ENCODE measurements at regions not wholly inside any gene's neighbourhood (a gene's known extent, or its start where the extent isn't known, plus 50 kb on each side); places are given as distances from the start of the nearest gene placed in this dataset.

DNA sequence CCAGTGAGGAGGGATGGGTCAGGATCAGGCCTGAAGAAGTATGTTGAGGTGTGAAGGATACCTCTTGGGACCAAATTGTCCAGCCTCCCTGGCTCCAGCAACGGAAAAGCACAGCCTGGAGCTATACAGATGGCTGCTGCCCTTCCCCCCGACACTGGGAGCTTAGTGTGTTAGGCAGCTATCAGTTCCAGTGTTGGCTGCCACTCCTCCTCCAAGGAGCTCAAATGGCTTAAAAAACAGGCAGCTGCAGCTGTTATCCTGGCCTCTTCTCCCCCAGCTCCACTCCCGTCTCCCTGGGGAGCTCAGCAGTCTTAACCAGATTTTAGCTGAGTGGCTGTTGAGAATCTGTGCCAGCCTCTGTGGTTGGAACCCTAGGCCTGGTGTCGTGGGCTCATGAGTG lies 225.0 kb downstream of the JRKL start:
- TF ChIP-seq EZH2 (IDR thresholded peaks at IDR 0.05; ENCODE audit: borderline replicate concordance, insufficient read depth, low read depth, low read length, poor library complexity, severe bottlenecking): no peak
- TF ChIP-seq, protein P1, sequence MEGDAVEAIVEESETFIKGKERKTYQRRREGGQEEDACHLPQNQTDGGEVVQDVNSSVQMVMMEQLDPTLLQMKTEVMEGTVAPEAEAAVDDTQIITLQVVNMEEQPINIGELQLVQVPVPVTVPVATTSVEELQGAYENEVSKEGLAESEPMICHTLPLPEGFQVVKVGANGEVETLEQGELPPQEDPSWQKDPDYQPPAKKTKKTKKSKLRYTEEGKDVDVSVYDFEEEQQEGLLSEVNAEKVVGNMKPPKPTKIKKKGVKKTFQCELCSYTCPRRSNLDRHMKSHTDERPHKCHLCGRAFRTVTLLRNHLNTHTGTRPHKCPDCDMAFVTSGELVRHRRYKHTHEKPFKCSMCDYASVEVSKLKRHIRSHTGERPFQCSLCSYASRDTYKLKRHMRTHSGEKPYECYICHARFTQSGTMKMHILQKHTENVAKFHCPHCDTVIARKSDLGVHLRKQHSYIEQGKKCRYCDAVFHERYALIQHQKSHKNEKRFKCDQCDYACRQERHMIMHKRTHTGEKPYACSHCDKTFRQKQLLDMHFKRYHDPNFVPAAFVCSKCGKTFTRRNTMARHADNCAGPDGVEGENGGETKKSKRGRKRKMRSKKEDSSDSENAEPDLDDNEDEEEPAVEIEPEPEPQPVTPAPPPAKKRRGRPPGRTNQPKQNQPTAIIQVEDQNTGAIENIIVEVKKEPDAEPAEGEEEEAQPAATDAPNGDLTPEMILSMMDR (IDR thresholded peaks at IDR 0.05): no peak
